Prostate gland (tissue), 2 donors: ENCODE measurements at regions not wholly inside any gene's neighbourhood (a gene's known extent, or its start where the extent isn't known, plus 50 kb on each side); places are given as distances from the start of the nearest gene placed in this dataset.

ENCODE experiments used
- DNase-seq: peaks from one replicate; pipeline ENCODE4 v3.0.0-alpha.2; 2019; ENCODE audit warnings: low spot score
- H3K27ac ChIP-seq, 2 donors: fragments of 200-600 bp; sonication (generic); 2 replicates each; pipeline ENCODE4 v1.5.1; 2017 to 2019
- H3K27me3 ChIP-seq: fragments of 200-600 bp; sonication (generic); replicated peaks from 2 replicates; pipeline ENCODE4 v1.5.1; 2019; ENCODE audit not compliant: insufficient read depth
- H3K36me3 ChIP-seq, 2 donors: fragments of 200-600 bp; sonication (generic); 1 replicate in 1 of 2; 2 replicates in 1 of 2; pipeline versions ENCODE4 v1.5.1 to v1.8.1; 2017 to 2019
- H3K4me1 ChIP-seq: fragments of 200-600 bp; sonication (generic); replicated peaks from 2 replicates; pipeline ENCODE4 v1.5.1; 2019
- H3K4me3 ChIP-seq, 2 donors: fragments of 200-600 bp; sonication (generic); 2 replicates each; pipeline ENCODE4 v1.5.1; 2017 to 2019
- H3K9me3 ChIP-seq: fragments of 200-600 bp; sonication (generic); 2 replicates; pipeline ENCODE4 v1.5.1; 2017
- CTCF ChIP-seq, 4 experiments: fragments of 200-600 bp in 2 of 4; fragments of 450-650 bp in 2 of 4; sonication (generic) in 2 of 4; IDR thresholded peaks; 1 replicate in 3 of 4; 2 replicates in 1 of 4; pipeline ENCODE4 v1.5.1; 2016 to 2019; ENCODE audit warnings: antibody characterized with exemption in 4 of 4, mild to moderate bottlenecking in 2 of 4, moderate library complexity in 2 of 4
- POLR2A ChIP-seq: fragments of 450-650 bp; IDR thresholded peaks from one replicate; pipeline ENCODE4 v1.6.1; 2016; ENCODE audit warnings: antibody characterized with exemption, mild to moderate bottlenecking
- POLR2AphosphoS5 ChIP-seq: sonication (generic); formaldehyde crosslinking; IDR thresholded peaks from one replicate; pipeline ENCODE4 v1.6.1; 2017; ENCODE audit warnings: antibody characterized with exemption
- WGBS: methylation state at CpG from one replicate; pipeline ENCODE4 v1.1.5; 2018; 5-methylcytosine and 5-hydroxymethylcytosine counted together
- intact Hi-C: fragments of 100-400 bp; cut with DNase I; formaldehyde crosslinking; loops from one replicate; pipeline ENCODE4 v1.14.2; 2022

GRCh38 chr2:136448432-136448831 is 316.9 kb upstream of the THSD7B start:
- no peak for TF ChIP-seq POLR2AphosphoS5
- TF ChIP-seq CTCF (IDR thresholded peaks at IDR 0.05), result no peak
- no peak for TF ChIP-seq POLR2A
- 86% methylated on average over 1 of the region's 1 CpG for WGBS
- DNase-seq, result no peak
- Histone ChIP-seq H3K27ac (no peak overlapping the region), H3K9me3 (no peaks in the 10 kb centered on the region), H3K4me3 (no peak overlapping the region), H3K4me1 (no peaks in the 10 kb centered on the region), H3K36me3 (no peaks in the 10 kb centered on the region), H3K27me3 (no peaks in the 10 kb centered on the region)
- intact Hi-C loops, result no loop called here

GRCh38 chr2:136444323-136444722 is 321.0 kb upstream of the THSD7B start:
- no peaks in the 10 kb centered on the region for H3K9me3 ChIP-seq
- no peaks in the 10 kb centered on the region for H3K36me3 ChIP-seq
- intact Hi-C loops, result no loop called here
- H3K27ac ChIP-seq, result no peak overlapping the region
- no peak for DNase-seq
- no peaks in the 10 kb centered on the region for H3K27me3 ChIP-seq
- 76% methylated on average over 7 of the region's 7 CpGs for WGBS
- no peaks in the 10 kb centered on the region for H3K4me1 ChIP-seq
- H3K4me3 ChIP-seq, result no peak overlapping the region
- TF ChIP-seq POLR2A (no peak), CTCF (IDR thresholded peaks at IDR 0.05) (no peak), POLR2AphosphoS5 (no peak)

- no peak for TF ChIP-seq CTCF (IDR thresholded peaks at IDR 0.05)
- no peak for TF ChIP-seq POLR2AphosphoS5
- TF ChIP-seq POLR2A, result no peak
- no peaks in the 10 kb centered on the region for H3K4me1 ChIP-seq
- H3K9me3 ChIP-seq, result no peaks in the 10 kb centered on the region
- no peak for DNase-seq
- H3K27me3 ChIP-seq, result no peaks in the 10 kb centered on the region
- H3K4me3 ChIP-seq, result no peak overlapping the region
- intact Hi-C loops, result no loop called here
- H3K36me3 ChIP-seq, result no peaks in the 10 kb centered on the region
- no peak overlapping the region for H3K27ac ChIP-seq
- 68% methylated on average over 2 of the region's 2 CpGs for WGBS
These were observed 321.7 kb upstream of the THSD7B start for GRCh38 chr2:136443661-136444060.

- H3K27me3 ChIP-seq, result no peaks in the 10 kb centered on the region
- H3K36me3 ChIP-seq, result no peaks in the 10 kb centered on the region
- no peak overlapping the region for H3K27ac ChIP-seq
- no peaks in the 10 kb centered on the region for H3K4me1 ChIP-seq
- intact Hi-C loops, result no loop called here
- no peak for TF ChIP-seq POLR2AphosphoS5
- TF ChIP-seq POLR2A, result no peak
- TF ChIP-seq CTCF (IDR thresholded peaks at IDR 0.05), result no peak
- DNase-seq, result no peak
- 83% methylated on average over 9 of the region's 9 CpGs for WGBS
- no peak overlapping the region for H3K4me3 ChIP-seq
- H3K9me3 ChIP-seq, result no peaks in the 10 kb centered on the region
These were observed 323.2 kb upstream of the THSD7B start for GRCh38 chr2:136441979-136442714.

GRCh38 chr2:136439064-136439676 is 321.2 kb upstream of the CXCR4 start:
- Histone ChIP-seq H3K9me3 (no peaks in the 10 kb centered on the region), H3K4me1 (no peaks in the 10 kb centered on the region), H3K27ac (no peak overlapping the region), H3K27me3 (no peaks in the 10 kb centered on the region), H3K36me3 (no peaks in the 10 kb centered on the region), H3K4me3 (no peak overlapping the region)
- DNase-seq, result no peak
- TF ChIP-seq POLR2AphosphoS5, result no peak
- TF ChIP-seq CTCF (IDR thresholded peaks at IDR 0.05), result no peak
- TF ChIP-seq POLR2A, result no peak
- intact Hi-C loops, result no loop called here
- WGBS, result 70% methylated on average over 5 of the region's 5 CpGs
